ENCODE measurements at regions not wholly inside any gene's neighbourhood (a gene's known extent, or its start where the extent isn't known, plus 50 kb on each side); places are given as distances from the start of the nearest gene placed in this dataset.

- TF ChIP-seq, protein P1, sequence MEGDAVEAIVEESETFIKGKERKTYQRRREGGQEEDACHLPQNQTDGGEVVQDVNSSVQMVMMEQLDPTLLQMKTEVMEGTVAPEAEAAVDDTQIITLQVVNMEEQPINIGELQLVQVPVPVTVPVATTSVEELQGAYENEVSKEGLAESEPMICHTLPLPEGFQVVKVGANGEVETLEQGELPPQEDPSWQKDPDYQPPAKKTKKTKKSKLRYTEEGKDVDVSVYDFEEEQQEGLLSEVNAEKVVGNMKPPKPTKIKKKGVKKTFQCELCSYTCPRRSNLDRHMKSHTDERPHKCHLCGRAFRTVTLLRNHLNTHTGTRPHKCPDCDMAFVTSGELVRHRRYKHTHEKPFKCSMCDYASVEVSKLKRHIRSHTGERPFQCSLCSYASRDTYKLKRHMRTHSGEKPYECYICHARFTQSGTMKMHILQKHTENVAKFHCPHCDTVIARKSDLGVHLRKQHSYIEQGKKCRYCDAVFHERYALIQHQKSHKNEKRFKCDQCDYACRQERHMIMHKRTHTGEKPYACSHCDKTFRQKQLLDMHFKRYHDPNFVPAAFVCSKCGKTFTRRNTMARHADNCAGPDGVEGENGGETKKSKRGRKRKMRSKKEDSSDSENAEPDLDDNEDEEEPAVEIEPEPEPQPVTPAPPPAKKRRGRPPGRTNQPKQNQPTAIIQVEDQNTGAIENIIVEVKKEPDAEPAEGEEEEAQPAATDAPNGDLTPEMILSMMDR (IDR thresholded peaks at IDR 0.05), result no peak
- TF ChIP-seq POLR2A (IDR thresholded peaks at IDR 0.05), result no peak
Observed at GRCh38 chr2:79210274-79210917, 50.8 kb upstream of the REG3A start.
